Posterior cingulate gyrus (tissue), 11 donors: ENCODE measurements at regions not wholly inside any gene's neighbourhood (a gene's known extent, or its start where the extent isn't known, plus 50 kb on each side); places are given as distances from the start of the nearest gene placed in this dataset.

ENCODE experiments used
- DNase-seq, 10 donors: peaks; one replicate each; pipeline versions ENCODE4 v3.0.0 to v3.0.0-alpha.2; 2020 to 2021; ENCODE audit warnings: mixed read lengths in 3 of 10
- intact Hi-C: fragments of 100-400 bp; cut with DNase I; formaldehyde crosslinking; loops from one replicate; pipeline ENCODE4 v1.15.1; 2023

DNA sequence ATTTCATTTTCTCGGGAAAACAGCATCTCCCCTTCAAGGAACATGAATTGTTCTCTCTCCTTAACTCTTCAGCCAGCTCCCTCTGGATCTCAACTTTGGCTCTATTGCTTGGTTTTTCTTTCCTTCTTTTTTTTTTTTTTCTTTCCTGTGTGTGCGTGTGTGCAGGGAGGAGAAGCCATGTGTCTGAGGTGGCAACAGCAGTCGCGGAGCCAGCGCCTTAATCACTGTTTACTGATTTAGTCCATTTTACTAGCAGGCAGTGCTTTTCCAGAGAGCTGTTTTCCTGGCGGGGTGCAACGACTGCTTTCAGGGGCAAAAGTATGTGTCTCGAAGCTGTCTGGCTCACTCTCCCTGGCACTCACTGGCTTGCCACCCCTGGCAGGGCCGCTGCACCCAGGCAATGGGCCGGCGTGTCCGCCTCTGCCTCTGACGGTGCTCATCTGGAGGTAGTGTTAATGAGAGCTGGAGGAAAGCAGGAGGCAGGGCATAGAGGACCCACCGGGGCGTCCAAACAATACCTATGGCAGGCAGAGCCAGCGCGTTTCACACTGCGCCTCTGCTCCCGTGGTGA, 835.4 kb upstream of the NR2F2 start:
- DNase-seq, result peak in 5 of 10 donors; percentile 7 to 88 (median 27)
- intact Hi-C loops, result no loop called here

DNA sequence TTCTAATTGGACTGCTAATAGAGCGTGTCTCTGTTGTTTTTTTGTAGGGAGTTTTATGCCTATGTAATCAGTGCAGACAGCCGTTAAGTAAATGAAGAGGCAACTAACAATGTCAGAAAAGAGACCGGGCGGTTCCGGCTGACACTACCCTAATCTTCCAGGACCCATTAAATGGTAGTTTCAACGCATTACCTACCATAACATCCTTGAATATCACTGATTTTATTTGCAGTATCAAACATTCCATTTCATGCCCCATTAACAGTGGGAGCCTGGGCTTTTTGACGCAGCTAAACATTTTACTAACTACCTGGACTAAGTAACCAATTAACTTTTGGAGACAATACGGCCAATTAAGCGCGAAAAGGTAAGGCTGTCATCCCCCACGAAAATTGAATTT, 832.9 kb upstream of the NR2F2 start:
- no peak for DNase-seq
- intact Hi-C loops, result no loop called here

- intact Hi-C loops, result no loop called here
- no peak for DNase-seq
Observed at GRCh38 chr15:95498961-95499360, 831.5 kb upstream of the NR2F2 start.

GRCh38 chr15:95499397-95499796, 831.1 kb upstream of the NR2F2 start:
- intact Hi-C loops, result no loop called here
- DNase-seq, result no peak

- no peak for DNase-seq
- intact Hi-C loops, result no loop called here
Observed at GRCh38 chr15:95501865-95502264, 828.6 kb upstream of the NR2F2 start.

GRCh38 chr15:95503107-95503506, 827.4 kb upstream of the NR2F2 start:
- intact Hi-C loops, result no loop called here
- no peak for DNase-seq

DNA sequence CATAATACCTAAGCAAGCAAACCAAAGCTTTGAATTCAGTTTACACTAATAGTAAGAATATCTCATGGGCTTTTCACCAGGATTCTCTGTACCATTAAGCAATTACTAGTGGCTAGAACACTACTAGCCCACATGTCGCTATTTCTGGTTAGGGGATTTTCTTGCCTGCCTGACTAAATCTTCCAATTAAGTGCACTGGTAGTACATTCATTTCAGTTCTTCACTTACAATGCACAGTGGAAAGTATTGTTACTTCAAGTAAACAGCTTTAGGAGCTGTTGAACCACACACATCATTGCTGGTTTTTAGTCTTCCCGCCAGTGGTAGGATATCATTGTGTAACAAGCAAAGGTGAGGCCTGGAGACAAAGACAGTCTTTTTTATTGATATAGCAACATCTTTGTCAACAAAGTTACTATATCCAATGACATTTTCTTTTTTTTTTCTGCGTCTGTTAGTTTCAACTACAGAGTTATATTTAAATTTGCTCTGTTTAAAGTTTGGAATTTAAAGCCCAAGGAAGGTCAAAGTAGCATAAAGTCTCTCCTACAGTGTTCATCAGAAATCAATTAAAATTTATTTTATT, 826.8 kb upstream of the NR2F2 start:
- DNase-seq, result no peak
- intact Hi-C loops, result no loop called here

DNA sequence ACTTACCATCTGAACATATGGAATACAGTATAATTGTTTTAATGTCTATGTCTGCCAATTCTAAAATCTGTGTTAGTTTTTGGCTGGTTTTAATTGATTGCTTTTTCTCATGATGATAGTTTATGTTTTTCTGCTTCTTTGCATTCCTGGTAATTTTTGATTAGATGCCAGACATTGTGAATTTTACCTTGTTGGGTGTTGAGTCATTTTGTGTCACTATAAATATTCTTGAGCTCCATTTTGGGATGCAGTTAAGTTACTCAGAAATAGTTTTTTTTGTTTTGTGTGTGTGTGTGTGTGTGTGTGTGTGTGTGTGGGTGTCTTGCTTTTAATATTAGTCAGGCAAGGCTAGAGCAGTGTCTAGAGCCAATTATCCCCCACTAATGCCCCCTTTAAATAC, 818.8 kb upstream of the NR2F2 start:
- intact Hi-C loops, result no loop called here
- no peak for DNase-seq

- intact Hi-C loops, result no loop called here
- DNase-seq, result no peak
Observed at GRCh38 chr15:95512906-95513305, 817.6 kb upstream of the NR2F2 start.

DNA sequence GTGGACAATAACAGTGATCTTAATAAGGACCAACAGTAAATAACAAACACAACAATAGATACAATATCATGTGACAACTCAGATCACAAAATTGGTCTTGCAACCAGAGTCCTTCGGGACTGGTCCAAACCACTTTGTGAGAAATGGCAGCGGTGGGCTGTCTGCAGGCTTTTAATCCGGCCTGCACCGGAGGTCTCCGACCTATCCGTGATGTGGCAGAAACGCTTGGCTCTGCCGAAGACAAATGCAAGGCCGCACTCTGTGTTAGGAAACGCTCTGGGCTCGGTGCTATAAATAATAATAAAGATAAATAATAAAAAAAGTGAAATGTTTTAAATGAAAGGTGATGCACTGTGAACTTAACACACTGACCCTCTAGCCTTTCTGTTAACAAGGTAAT, 810.6 kb upstream of the NR2F2 start:
- DNase-seq, result no peak
- intact Hi-C loops, result no loop called here

- DNase-seq, result no peak
- intact Hi-C loops, result no loop called here
Observed at GRCh38 chr15:95520511-95520910, 810.0 kb upstream of the NR2F2 start.

DNA sequence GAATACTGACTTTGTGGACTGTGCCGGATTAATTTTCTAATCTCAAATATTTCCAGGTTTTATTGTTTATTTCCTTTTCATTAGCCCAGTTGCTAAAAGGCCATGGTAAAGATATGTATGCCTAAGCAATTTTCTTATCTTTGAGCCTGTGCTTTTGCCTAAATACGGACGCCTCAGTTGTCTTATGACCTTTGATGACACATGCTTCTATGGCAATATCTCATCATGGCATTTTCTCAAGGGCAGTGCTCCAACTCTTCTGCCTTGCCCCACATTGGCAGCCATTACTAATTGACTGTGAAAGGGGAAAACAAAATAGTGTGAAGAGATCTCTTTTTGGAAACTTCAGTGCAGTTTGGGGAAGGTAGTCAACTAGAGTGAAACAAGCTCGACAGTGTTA, 809.6 kb upstream of the NR2F2 start:
- no peak for DNase-seq

DNA sequence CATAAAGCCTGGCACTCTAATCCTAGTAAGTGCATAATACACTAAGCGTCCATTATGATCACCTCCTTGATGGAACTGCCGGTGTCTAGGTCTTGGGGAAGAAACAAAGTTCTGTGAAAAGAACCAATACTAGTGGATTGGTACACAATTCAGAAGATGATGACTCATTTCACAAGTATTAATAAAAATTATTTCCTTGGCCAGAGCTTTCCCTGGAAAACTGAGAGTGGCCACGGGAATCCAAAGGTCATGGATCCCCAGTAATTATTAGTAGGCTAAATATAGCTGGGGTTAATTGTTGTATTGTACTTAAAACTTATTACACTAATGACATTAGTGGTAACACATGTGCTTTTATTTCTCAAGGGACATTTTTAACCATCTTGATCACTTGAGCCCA, 808.0 kb upstream of the NR2F2 start:
- no peak for DNase-seq
- intact Hi-C loops, result no loop called here

More for the DNA sequence above, 809.6 kb upstream of the NR2F2 start:
- intact Hi-C loops, result no loop called here

- intact Hi-C loops, result no loop called here
- DNase-seq, result no peak
Observed at GRCh38 chr15:95528920-95529319, 801.6 kb upstream of the NR2F2 start.

DNA sequence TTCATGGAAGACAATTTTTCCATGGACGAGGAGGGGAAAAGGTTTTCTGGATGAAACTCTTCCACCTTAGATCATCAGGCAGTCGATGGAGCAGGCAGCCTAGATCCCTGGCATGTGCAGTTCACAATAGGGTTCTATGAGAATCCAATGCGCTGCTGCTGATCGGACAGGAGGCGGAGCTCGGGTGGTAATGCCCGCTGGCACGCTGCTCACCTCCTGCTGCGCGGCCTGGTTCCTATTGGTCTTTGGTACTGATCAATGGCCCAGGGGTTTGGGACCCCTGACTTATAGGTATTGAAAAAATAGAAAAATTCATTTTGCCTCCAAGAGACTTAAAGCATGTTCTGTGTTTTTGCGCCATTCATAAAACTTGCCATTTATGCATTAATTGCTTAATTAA, 793.9 kb upstream of the NR2F2 start:
- intact Hi-C loops, result no loop called here
- no peak for DNase-seq

DNA sequence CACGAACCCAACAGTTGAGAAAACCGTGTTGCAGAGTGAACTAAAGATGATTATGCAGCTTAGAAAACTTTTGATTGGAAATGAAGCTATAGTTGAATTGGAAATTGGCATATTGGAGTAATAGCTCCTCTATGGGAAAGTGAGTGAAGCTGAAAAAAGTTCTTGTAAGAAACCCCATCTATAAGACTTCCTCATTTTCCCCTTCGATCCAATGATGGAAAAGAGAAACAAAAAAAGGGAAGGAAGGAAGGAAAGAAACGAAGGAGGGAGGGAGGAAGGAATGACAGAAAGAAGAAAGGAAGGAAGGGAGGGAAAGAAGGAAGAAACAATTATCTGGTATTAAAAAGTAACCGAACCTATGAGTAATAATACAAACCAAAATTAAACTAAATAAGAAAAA, 791.8 kb upstream of the NR2F2 start:
- intact Hi-C loops, result no loop called here

DNA sequence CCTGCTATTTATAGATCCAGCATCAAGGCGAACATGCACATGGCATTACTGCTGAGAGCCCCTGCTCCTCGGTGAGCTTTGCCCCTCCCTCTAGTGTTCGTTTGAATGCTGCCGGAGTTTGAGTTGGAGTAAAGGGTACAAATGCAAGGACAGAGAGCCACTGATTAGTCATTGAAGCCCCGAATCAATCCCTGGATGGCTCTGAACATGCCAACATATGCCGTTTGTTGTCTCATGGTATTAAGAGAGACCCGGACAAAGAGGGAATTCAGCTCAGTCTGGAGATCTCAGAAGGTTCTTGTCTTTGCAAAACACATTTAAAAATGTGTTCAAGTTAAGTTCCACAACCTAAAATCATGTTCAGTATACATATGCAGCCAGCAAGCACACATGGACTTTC, 789.2 kb upstream of the NR2F2 start:
- intact Hi-C loops, result no loop called here
- no peak for DNase-seq

More for the DNA sequence above, 791.8 kb upstream of the NR2F2 start:
- DNase-seq, result no peak

GRCh38 chr15:95549168-95549738, 781.2 kb upstream of the NR2F2 start:
- intact Hi-C loops, result no loop called here
- no peak for DNase-seq

DNA sequence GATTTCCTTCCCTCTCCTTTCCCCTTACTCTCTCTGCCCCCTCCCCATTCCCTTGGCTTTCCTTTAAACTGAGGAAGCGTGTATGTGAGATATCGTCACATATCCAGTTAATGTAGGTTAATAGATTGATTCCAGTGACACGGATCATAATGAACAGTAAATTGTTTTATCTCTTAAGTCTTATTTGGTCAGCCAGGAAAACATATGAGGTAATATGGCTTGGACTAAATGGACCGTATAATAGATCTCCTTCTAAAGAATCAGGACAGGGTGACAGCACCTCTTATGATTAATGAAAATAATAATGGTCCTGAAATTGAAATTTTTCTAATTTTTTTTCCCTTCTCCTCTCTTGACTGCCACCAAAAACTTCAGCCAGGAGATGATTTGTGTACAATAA, 779.8 kb upstream of the NR2F2 start:
- DNase-seq, result no peak
- intact Hi-C loops, result no loop called here

DNA sequence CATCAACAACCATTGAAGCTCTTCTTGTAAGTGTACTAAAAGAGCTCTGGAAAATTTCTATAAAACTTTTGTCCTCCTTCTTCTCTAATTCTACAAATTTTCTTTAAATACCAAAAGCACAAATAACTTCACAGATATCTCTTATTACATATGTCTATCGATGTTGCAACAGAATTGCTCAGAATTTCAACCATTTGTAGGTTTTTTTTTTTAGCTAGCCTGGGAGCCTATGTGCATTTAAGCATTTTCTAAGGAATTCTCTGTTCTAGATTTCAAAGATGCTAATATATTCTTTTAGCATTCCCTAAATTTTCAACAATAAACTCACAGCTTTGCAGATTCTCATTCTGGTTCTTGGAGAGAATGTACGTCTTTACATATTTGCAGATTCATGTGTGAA, 774.3 kb upstream of the NR2F2 start:
- DNase-seq, result no peak
- intact Hi-C loops, result no loop called here

GRCh38 chr15:95556866-95557225, 773.7 kb upstream of the NR2F2 start:
- intact Hi-C loops, result no loop called here
- DNase-seq, result no peak

DNA sequence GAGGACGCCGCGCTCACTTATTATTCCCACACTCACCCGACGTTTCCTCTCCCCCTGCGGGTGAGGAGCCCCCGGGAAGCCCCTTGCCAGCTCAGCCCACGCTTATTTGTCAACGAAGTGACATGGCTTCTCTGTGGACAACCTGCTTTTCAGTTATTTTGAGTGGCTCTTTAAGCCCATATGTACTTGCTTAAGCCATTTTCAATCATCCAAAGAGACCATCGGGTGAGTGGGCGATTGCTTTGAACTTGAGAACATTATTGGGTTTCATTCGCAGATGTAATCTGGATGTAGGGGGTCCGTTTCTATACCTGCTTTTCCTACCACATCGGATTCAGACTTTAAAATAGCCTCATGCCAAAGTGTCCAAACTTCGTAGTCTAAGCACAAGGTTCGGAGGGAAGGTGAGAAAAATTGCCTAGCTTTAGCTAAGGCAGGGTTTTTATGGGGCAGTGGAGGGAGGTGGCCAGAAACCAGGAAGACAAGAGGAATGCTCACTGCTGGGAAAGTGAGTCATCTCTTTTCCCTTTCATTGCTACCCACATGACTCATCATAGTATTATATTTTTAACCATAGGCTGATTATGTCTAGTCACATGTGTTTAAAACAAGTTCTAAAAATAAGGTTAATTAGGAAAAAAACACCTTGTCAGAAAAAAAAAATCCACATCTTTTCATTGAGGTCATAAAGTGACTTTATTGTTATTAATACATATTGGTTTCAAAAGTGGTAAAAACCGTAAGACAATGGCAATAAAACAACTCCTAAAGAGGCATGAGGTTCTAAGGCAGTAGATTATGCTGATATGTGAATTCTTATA, 773.1 kb upstream of the NR2F2 start:
- intact Hi-C loops, result no loop called here
- no peak for DNase-seq
